Upper lobe of right lung (tissue), 1 donor: ENCODE measurements at regions not wholly inside any gene's neighbourhood (a gene's known extent, or its start where the extent isn't known, plus 50 kb on each side); places are given as distances from the start of the nearest gene placed in this dataset.

Source experiments
- ATAC-seq: fragments of 200-7000 bp; cut with Tn5 transposase; one replicate; pipeline ENCODE4 v1.9.1; 2020; ENCODE audit warnings: mild to moderate bottlenecking, moderate library complexity
- DNase-seq: peaks from one replicate; pipeline ENCODE4 v3.0.0-alpha.2; 2020
- H3K27ac ChIP-seq: fragments of 200-600 bp; one replicate; pipeline ENCODE4 v1.8.0; 2022
- H3K27me3 ChIP-seq: fragments of 200-600 bp; one replicate; pipeline ENCODE4 v1.8.0; 2022; ENCODE audit warnings: mild to moderate bottlenecking
- H3K36me3 ChIP-seq: fragments of 200-600 bp; one replicate; pipeline ENCODE4 v1.8.0; 2022
- H3K4me1 ChIP-seq: fragments of 200-600 bp; one replicate; pipeline ENCODE4 v1.8.0; 2022
- H3K4me3 ChIP-seq: fragments of 200-600 bp; one replicate; pipeline ENCODE4 v1.8.0; 2022; ENCODE audit warnings: mild to moderate bottlenecking
- H3K9me3 ChIP-seq: fragments of 200-600 bp; one replicate; pipeline ENCODE4 v1.8.0; 2022
- intact Hi-C: fragments of 100-400 bp; cut with DNase I; formaldehyde crosslinking; loops from one replicate; pipeline ENCODE4 v1.11.0; 2022
- TF ChIP-seq, protein P1 (sequence below): fragments of 200-600 bp; IDR thresholded peaks from one replicate; pipeline ENCODE4 v1.8.0; 2022; ENCODE audit warnings: antibody characterized with exemption
- donor health status: DM: no; HTN: yes; CAD: no; lungs with severe emphysema.

DNA sequence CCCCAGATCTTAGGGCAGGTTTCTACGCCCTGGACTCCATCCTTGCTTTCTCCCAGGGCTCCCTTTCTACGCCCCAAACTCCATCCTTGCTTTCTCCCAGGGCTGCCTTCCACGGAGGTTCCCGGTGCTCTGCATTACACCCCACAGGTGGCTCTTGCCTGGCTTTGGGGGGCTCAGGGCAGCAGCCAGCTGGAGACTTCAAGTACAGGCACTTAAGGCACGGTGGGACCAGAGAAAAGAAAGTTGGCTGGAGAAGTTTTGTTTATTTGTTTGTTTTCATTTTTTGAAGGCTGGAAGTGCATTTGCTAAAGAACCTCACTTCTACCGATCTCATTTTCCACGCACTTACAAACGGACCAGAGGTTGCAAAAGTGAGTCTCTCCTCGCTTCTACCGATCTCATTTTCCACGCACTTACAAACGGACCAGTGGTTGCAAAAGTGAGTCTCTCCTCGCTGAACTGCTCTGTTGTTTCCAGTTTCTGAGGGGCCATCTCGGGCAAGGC lies 103.8 kb upstream of the MED13L start:
- Histone ChIP-seq H3K36me3 (no peaks in the 10 kb centered on the region), H3K4me3 (no peak overlapping the region), H3K27ac (no peak overlapping the region), H3K4me1 (peaks cover 23% of the 10 kb centered on the region), H3K9me3 (no peaks in the 10 kb centered on the region), H3K27me3 (no peaks in the 10 kb centered on the region)
- DNase-seq (no peak), ATAC-seq (no peak)
- intact Hi-C loops: no loop called here
- TF ChIP-seq, protein P1, sequence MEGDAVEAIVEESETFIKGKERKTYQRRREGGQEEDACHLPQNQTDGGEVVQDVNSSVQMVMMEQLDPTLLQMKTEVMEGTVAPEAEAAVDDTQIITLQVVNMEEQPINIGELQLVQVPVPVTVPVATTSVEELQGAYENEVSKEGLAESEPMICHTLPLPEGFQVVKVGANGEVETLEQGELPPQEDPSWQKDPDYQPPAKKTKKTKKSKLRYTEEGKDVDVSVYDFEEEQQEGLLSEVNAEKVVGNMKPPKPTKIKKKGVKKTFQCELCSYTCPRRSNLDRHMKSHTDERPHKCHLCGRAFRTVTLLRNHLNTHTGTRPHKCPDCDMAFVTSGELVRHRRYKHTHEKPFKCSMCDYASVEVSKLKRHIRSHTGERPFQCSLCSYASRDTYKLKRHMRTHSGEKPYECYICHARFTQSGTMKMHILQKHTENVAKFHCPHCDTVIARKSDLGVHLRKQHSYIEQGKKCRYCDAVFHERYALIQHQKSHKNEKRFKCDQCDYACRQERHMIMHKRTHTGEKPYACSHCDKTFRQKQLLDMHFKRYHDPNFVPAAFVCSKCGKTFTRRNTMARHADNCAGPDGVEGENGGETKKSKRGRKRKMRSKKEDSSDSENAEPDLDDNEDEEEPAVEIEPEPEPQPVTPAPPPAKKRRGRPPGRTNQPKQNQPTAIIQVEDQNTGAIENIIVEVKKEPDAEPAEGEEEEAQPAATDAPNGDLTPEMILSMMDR: no peak

DNA sequence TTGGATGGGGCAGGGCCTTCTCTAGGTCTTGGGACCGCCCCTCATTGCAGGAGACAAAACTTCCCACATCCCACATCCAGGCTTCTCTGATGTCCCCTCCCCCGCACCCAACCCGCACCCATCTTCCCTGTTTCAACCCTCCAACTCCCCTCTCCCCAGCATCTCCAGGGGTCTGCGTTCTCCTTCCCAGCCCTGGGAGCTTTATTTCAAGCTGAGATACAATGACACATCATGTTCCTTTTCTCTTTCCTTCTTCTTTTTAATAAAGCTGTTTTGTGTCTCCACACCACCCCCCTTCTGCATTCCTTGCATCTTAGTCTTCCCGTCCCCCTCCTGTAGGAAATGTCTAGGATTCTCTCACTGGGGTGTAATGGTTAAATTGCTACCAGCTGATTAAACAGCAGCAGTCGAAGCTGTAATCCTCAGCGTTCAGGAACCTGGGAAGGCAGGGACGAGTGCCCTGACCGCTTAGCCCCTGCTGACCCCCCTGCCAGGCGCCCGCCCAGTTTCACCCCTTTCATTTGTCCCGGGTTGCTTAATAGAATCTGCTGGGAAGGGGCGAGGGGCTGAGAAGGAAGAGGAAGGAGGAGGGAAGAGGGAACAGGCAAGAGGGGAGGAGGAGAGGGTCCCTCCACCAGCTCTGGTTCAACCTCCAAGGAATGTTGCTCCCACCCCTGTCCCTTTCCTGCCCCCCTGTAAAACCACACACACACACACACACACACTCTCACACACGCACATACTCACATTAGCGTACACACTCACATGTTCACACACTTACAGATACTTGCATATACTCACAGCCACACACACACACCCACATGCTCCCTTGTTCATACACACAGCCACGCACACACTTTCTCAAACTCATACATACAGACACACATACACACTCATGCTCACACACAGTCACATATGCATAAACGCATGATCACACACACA lies 104.5 kb upstream of the MED13L start:
- Histone ChIP-seq H3K27me3 (no peaks in the 10 kb centered on the region), H3K4me3 (no peak overlapping the region), H3K27ac (no peak overlapping the region), H3K4me1 (peaks cover 23% of the 10 kb centered on the region), H3K9me3 (no peaks in the 10 kb centered on the region), H3K36me3 (no peaks in the 10 kb centered on the region)
- no peak for DNase-seq
- ATAC-seq: no peak
- TF ChIP-seq, protein P1: no peak
- intact Hi-C loops: no loop called here

DNA sequence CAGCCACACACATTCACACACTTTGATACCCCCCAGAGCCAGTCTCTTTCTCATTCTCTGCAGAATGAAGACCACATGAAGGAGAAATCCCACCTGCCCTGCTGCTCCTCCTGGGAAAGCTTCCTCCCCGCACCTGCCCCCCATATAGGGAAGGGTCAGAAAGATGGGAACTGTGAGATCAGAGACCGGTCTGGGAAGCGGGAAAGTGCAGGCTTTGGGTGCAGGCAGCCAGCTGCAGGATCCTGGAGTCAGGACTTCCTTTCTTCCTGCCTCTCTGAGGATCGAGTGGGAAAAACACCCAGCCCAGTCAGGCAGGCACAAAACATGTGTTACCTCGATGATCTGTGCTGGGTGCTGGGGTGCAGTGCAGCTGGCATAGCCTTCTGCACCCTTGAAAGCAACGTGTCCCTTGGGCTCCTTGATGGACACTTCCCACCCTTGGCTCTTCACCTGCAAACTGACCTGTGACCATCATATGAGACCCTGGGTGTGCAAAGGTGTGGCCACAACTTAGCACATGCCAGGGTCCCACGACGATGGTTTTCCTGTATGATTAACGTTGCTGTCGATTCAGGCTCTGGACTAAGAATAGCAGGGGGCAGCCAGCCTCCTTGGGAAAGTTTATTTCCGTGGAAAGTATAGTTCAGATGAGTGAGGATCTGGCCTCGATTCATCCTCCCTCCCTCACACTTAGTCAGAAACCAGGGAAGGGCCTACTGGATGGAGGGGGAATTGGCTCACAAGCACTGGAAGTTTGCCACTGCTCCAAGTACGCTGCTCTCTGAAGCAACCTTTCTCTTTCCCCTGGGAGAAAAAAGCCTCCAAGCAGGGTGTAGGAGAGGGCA lies 105.4 kb upstream of the MED13L start:
- Histone ChIP-seq H3K4me3 (no peak overlapping the region), H3K27ac (no peak overlapping the region)
- intact Hi-C loops: no loop called here

DNA sequence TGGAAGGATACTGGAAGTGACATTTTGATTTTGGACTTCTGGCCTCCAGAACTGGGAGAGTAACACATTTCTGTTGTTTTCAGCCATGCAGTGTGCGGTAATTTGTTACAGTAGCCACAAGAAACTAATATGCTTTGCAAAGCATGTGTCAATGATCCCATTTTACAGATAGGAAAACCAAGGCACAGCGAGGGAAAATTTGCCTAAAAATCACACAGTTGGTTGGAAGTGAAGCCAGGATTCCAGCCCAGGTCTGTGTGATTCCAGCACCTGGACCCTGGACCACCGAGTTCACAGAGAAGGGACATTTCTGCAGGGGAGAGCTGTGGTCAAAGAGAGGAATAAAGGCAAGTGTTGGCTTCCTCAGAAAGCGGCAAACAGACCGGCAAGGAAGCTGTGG lies 106.7 kb upstream of the MED13L start:
- ATAC-seq (no peak), DNase-seq (no peak)
- H3K27ac ChIP-seq: no peak overlapping the region
- intact Hi-C loops: no loop called here
- H3K36me3 ChIP-seq: no peaks in the 10 kb centered on the region
- no peak overlapping the region for H3K4me3 ChIP-seq
- H3K4me1 ChIP-seq: peaks cover 23% of the 10 kb centered on the region
- no peaks in the 10 kb centered on the region for H3K9me3 ChIP-seq
- no peaks in the 10 kb centered on the region for H3K27me3 ChIP-seq
- TF ChIP-seq, protein P1: no peak

More for the DNA sequence above, 105.4 kb upstream of the MED13L start:
- no peaks in the 10 kb centered on the region for H3K9me3 ChIP-seq
- TF ChIP-seq, protein P1: no peak
- DNase-seq: no peak
- H3K27me3 ChIP-seq: no peaks in the 10 kb centered on the region
- H3K36me3 ChIP-seq: no peaks in the 10 kb centered on the region
- ATAC-seq: peak; percentile 66
- H3K4me1 ChIP-seq: peaks cover 23% of the 10 kb centered on the region

DNA sequence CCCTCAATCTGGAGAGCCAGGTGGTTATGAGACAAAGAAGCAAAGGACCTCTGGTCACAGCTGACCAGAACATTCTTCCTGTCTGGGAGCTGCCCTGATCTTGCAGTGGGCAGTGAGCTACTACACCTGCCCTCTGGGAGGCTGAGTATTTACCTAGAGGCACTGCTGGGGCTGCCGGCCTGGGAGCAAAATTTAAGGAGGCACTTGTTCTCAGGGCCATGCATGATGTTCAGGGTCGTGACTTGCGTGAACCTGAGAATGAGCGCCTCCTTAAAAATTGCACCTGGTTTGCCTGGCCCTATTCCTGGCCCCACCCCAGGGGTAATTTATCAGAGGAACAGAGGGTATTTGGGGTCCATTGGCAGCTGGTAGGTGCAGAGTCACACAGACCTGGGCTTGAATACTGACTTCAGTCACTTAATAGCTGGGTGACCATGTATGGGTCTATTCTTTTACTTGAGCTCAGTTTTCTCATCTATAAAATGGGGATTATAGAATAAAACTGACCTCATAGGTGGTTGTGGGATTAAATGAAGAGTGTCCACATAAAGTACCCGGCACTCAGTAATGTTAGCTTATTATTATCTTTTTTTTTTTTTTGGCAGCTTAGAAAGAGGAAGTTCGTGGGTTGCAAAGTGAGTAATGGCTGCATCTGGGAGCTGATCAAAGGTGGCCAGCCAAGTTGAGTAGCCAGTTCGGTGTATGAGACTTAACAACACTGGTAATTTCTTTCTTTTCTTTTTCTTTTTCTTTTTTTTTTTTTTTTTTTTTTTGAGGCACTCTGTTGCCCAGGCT lies 107.4 kb upstream of the MED13L start:
- DNase-seq (no peak), ATAC-seq (peak; percentile 19)
- Histone ChIP-seq H3K4me1 (peaks cover 23% of the 10 kb centered on the region), H3K4me3 (no peak overlapping the region), H3K9me3 (no peaks in the 10 kb centered on the region), H3K27me3 (no peaks in the 10 kb centered on the region), H3K27ac (no peak overlapping the region), H3K36me3 (no peaks in the 10 kb centered on the region)
- intact Hi-C loops: no loop called here
- TF ChIP-seq, protein P1: no peak
